ENCODE measurements at regions not wholly inside any gene's neighbourhood (a gene's known extent, or its start where the extent isn't known, plus 50 kb on each side); places are given as distances from the start of the nearest gene placed in this dataset.
A peak's percentile ranks its signal among the peaks of the same experiment; 100 is the strongest.

DNA sequence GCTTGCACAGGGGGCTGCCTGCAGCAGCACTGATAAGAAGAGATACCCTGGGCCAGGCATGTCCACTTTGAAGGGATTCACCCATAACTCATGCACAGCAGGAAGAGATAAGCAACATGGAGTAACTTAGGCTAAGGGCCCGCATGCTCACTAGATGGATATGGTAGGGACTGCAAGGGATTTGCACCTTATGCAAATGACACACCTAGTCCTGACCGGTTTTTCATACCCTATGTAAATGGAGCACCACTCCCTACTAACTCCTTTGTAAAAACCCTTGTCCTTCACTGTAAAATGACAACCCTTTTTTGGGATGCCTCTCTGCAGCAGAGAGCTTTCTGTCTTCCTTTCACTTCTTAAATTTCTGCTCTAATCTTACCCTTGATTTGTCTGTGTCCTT lies 658.9 kb upstream of the CCDC179 start:
- Histone ChIP-seq H3K36me3 (no peaks in the 10 kb centered on the region), H3K4me1 (no peaks in the 10 kb centered on the region), H3K9me3 (no peaks in the 10 kb centered on the region), H3K27me3 (no peaks in the 10 kb centered on the region), H3K4me3 (no peak overlapping the region), H3K27ac (no peak overlapping the region)
- TF ChIP-seq, protein P1, sequence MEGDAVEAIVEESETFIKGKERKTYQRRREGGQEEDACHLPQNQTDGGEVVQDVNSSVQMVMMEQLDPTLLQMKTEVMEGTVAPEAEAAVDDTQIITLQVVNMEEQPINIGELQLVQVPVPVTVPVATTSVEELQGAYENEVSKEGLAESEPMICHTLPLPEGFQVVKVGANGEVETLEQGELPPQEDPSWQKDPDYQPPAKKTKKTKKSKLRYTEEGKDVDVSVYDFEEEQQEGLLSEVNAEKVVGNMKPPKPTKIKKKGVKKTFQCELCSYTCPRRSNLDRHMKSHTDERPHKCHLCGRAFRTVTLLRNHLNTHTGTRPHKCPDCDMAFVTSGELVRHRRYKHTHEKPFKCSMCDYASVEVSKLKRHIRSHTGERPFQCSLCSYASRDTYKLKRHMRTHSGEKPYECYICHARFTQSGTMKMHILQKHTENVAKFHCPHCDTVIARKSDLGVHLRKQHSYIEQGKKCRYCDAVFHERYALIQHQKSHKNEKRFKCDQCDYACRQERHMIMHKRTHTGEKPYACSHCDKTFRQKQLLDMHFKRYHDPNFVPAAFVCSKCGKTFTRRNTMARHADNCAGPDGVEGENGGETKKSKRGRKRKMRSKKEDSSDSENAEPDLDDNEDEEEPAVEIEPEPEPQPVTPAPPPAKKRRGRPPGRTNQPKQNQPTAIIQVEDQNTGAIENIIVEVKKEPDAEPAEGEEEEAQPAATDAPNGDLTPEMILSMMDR (IDR thresholded peaks at IDR 0.05 in 4 of 5, conservative IDR thresholded peaks at IDR 0.05 in 1 of 5): no peak
- no peak for TF ChIP-seq POLR2A (IDR thresholded peaks at IDR 0.05)
- no peak for DNase-seq
- in situ Hi-C loops (cut with MboI; ENCODE audit: low sequenced_read_pairs in 4 of 4) (no loop called here), intact Hi-C loops (cut with DNase I; ENCODE audit: low total_unique reads) (no loop called here)
- ATAC-seq: no peak

DNA sequence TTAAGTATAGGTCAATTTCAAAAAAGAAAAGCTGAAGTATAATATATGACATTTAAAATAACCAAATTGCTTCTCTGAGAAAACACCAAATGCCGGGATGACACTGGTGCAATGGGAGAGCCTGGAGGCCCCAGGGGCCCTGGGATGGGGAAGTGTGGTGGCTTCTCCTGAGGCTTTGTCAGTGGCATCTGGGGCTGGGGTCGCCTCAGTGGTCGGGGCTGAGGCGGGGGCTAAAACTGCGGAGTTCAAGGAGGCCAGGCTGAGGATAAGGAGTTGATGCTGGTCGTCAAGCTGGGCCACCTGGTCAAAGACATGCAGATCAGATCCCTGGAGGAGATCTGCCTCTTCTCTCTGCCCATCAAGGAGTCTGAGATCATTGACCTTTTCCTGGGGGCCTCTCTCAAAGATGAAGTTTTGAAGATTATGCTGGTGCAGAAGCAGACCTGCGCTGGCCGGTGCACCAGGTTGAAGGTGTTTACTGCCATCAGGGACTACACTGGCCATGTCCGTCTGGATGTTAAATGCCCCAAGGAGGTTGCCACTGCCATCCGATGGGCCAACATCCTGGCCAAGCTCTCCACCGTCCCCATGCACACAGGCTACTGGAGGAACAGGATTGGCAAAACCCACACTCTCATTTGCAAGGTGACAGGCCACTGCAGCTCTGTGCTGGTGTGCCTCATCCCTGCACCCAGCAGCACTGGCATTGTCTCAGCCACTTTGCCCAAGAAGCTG lies 660.1 kb upstream of the CCDC179 start:
- ATAC-seq (no peak), DNase-seq (no peak)
- in situ Hi-C loops (cut with MboI; ENCODE audit: low sequenced_read_pairs in 4 of 4): no loop called here
- H3K27ac ChIP-seq: no peak overlapping the region
- no peaks in the 10 kb centered on the region for H3K4me1 ChIP-seq
- intact Hi-C loops (cut with DNase I; ENCODE audit: low total_unique reads): no loop called here
- H3K4me3 ChIP-seq: no peak overlapping the region
- H3K27me3 ChIP-seq: no peaks in the 10 kb centered on the region
- H3K36me3 ChIP-seq: no peaks in the 10 kb centered on the region
- H3K9me3 ChIP-seq: no peaks in the 10 kb centered on the region
- TF ChIP-seq, protein P1 (IDR thresholded peaks at IDR 0.05 in 4 of 5, conservative IDR thresholded peaks at IDR 0.05 in 1 of 5): no peak
- TF ChIP-seq POLR2A (IDR thresholded peaks at IDR 0.05): no peak

DNA sequence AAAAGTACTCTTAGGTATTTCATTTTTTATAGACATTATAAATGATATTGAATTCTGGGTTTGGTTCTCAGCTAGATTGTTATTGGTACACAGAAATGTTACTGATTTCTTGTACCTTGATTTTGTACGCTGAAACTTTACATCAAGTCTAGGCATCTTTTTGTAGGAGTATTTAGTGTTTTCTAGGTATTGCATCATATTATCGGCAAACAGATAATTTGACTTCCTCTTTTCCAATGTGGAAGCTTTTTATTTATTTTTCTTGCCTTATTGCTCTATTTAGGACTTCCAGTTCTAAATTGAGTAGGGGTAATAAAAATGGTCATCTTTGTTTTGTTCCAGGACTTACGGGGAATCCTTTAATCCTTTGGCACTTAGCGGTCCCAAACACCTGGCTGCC lies 676.6 kb upstream of the CCDC179 start:
- no peak overlapping the region for H3K27ac ChIP-seq
- in situ Hi-C loops (cut with MboI; ENCODE audit: low sequenced_read_pairs in 4 of 4): no loop called here
- no peaks in the 10 kb centered on the region for H3K9me3 ChIP-seq
- intact Hi-C loops (cut with DNase I; ENCODE audit: low total_unique reads): no loop called here
- TF ChIP-seq, protein P1 (IDR thresholded peaks at IDR 0.05 in 4 of 5, conservative IDR thresholded peaks at IDR 0.05 in 1 of 5): no peak
- no peak for TF ChIP-seq POLR2A (IDR thresholded peaks at IDR 0.05)
- H3K27me3 ChIP-seq: no peaks in the 10 kb centered on the region
- H3K36me3 ChIP-seq: no peaks in the 10 kb centered on the region
- no peaks in the 10 kb centered on the region for H3K4me1 ChIP-seq
- DNase-seq (no peak), ATAC-seq (no peak)
- no peak overlapping the region for H3K4me3 ChIP-seq

DNA sequence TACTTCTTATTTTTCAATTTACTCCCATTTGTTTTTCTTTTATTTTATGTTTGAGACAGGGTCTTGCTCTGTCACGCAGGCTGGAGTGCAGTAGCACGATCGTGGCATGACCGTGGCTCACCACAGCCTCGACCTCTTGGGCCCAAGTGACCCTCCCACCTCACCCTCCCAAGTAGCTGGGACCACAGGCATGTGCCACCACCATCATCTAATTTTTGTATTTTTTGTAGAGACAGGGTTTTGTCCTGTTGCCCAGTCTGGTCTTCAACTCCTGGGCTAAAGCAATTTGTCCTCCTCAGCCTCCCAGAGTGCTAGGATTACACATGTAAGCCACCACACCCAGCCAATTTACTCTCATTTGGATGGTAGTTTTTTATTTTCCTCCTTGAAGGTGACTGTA lies 679.3 kb upstream of the CCDC179 start:
- Histone ChIP-seq H3K36me3 (no peaks in the 10 kb centered on the region), H3K4me3 (no peak overlapping the region), H3K4me1 (no peaks in the 10 kb centered on the region), H3K27ac (no peak overlapping the region), H3K9me3 (no peaks in the 10 kb centered on the region), H3K27me3 (no peaks in the 10 kb centered on the region)
- intact Hi-C loops (cut with DNase I; ENCODE audit: low total_unique reads) (no loop called here), in situ Hi-C loops (cut with MboI; ENCODE audit: low sequenced_read_pairs in 4 of 4) (no loop called here)
- no peak for DNase-seq
- no peak for TF ChIP-seq POLR2A (IDR thresholded peaks at IDR 0.05)
- TF ChIP-seq, protein P1 (IDR thresholded peaks at IDR 0.05 in 4 of 5, conservative IDR thresholded peaks at IDR 0.05 in 1 of 5): no peak
- ATAC-seq: no peak

DNA sequence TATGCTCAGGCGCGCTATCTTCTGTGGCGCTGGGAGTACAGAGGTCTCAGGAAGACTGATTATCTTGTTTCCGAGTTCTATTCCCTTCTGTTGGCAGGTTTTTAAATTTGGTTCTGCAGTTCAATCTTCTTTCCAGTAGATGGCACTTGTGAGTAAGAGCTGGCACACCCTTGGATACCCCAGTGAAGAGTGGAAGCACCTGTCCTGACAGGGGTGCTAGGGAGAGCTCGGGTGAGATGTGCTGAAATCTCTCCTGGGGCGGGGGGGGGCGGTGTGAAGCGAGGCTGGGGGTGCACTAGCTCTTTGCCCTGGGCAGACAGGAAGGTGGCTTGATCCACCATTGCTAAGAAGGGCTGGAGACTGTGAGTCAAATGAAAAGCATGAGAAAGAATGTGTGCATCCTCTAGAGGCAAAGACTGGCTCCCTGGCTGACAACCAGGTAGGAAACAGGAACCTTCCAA lies 679.9 kb upstream of the CCDC179 start:
- in situ Hi-C loops (cut with MboI; ENCODE audit: low sequenced_read_pairs in 4 of 4): no loop called here

More for the DNA sequence above, 679.9 kb upstream of the CCDC179 start:
- DNase-seq: no peak
- no peaks in the 10 kb centered on the region for H3K36me3 ChIP-seq
- H3K4me1 ChIP-seq: no peaks in the 10 kb centered on the region
- no peak for ATAC-seq
- H3K4me3 ChIP-seq: no peak overlapping the region
- H3K9me3 ChIP-seq: no peaks in the 10 kb centered on the region
- no peak overlapping the region for H3K27ac ChIP-seq
- TF ChIP-seq, protein P1 (IDR thresholded peaks at IDR 0.05 in 4 of 5, conservative IDR thresholded peaks at IDR 0.05 in 1 of 5): peak in 3 of 5 experiments; percentile 17 to 51 (median 28)
- TF ChIP-seq POLR2A (IDR thresholded peaks at IDR 0.05): no peak
- H3K27me3 ChIP-seq: no peaks in the 10 kb centered on the region
- intact Hi-C loops (cut with DNase I; ENCODE audit: low total_unique reads): no loop called here
